GM23338 (cell line): ENCODE measurements at regions not wholly inside any gene's neighbourhood (a gene's known extent, or its start where the extent isn't known, plus 50 kb on each side); places are given as distances from the start of the nearest gene placed in this dataset.

Source experiments
- ATAC-seq: fragments of 200-7000 bp; cut with Tn5 transposase; 3 replicates; pipeline ENCODE4 v1.9.1; 2020
- DNase-seq: peaks from one replicate; pipeline ENCODE4 v3.0.0-alpha.2; 2015; ENCODE audit warnings: low spot score
- H2AFZ ChIP-seq: fragments of 200-600 bp; sonication (generic); 2 replicates; pipeline ENCODE4 v1.8.0; 2016; ENCODE audit warnings: antibody characterized with exemption, mild to moderate bottlenecking, moderate library complexity
- H3F3A ChIP-seq: fragments of 200-600 bp; sonication (generic); replicated peaks from 2 replicates; pipeline ENCODE4 v1.8.0; 2017; ENCODE audit warnings: antibody characterized with exemption, mixed run types, low read depth
- H3K27ac ChIP-seq: fragments of 200-600 bp; sonication (generic); 2 replicates; pipeline ENCODE4 v1.6.1; 2016; ENCODE audit warnings: low read depth
- H3K27me3 ChIP-seq: fragments of 200-600 bp; sonication (generic); 2 replicates; pipeline ENCODE4 v1.8.0; 2016; ENCODE audit warnings: mild to moderate bottlenecking, mixed run types, moderate library complexity; ENCODE audit not compliant: insufficient read depth
- H3K36me3 ChIP-seq: fragments of 200-600 bp; sonication (generic); 2 replicates; pipeline ENCODE4 v1.8.0; 2016; ENCODE audit warnings: mild to moderate bottlenecking; ENCODE audit not compliant: insufficient read depth
- H3K4me1 ChIP-seq: fragments of 200-600 bp; sonication (generic); 2 replicates; pipeline ENCODE4 v1.8.0; 2016; ENCODE audit warnings: mild to moderate bottlenecking, moderate library complexity; ENCODE audit not compliant: insufficient read depth
- H3K4me2 ChIP-seq: fragments of 200-600 bp; sonication (generic); 2 replicates; pipeline ENCODE4 v1.7.1; 2017; ENCODE audit warnings: mixed run types
- H3K4me3 ChIP-seq: fragments of 200-600 bp; sonication (generic); 2 replicates; pipeline ENCODE4 v1.6.1; 2016; ENCODE audit warnings: mixed run types
- H3K79me2 ChIP-seq: fragments of 200-600 bp; sonication (generic); replicated peaks from 2 replicates; pipeline ENCODE4 v1.8.0; 2017; ENCODE audit warnings: mild to moderate bottlenecking; ENCODE audit not compliant: insufficient read depth
- H3K9me2 ChIP-seq: fragments of 200-600 bp; sonication (generic); 2 replicates; pipeline ENCODE4 v1.8.0; 2017; ENCODE audit not compliant: insufficient read depth
- H4K20me1 ChIP-seq: fragments of 200-600 bp; sonication (generic); replicated peaks from 2 replicates; pipeline ENCODE4 v1.8.0; 2017; ENCODE audit warnings: mild to moderate bottlenecking; ENCODE audit not compliant: insufficient read depth
- H3K27ac Mint-ChIP-seq: 2 replicates; pipeline ENCODE4 v1.8.0; 2020; ENCODE audit warnings: inconsistent platforms, mild to moderate bottlenecking, moderate library complexity, mixed read lengths
- H3K27me3 Mint-ChIP-seq: 3 replicates; pipeline ENCODE4 v1.8.0; 2022; ENCODE audit warnings: low read depth, mild to moderate bottlenecking, moderate library complexity, mixed read lengths, inconsistent platforms; ENCODE audit not compliant: insufficient read depth, poor library complexity
- H3K36me3 Mint-ChIP-seq: 3 replicates; pipeline ENCODE4 v1.8.0; 2021; ENCODE audit warnings: low read depth, mild to moderate bottlenecking, inconsistent platforms, moderate library complexity, mixed read lengths
- H3K4me1 Mint-ChIP-seq: 3 replicates; pipeline ENCODE4 v1.8.0; 2020; ENCODE audit warnings: mild to moderate bottlenecking, inconsistent platforms, mixed read lengths
- H3K4me3 Mint-ChIP-seq: 3 replicates; pipeline ENCODE4 v1.8.0; 2021; ENCODE audit warnings: moderate library complexity, mild to moderate bottlenecking, inconsistent platforms, mixed read lengths
- H3K9me3 Mint-ChIP-seq: 3 replicates; pipeline ENCODE4 v1.8.0; 2020; ENCODE audit warnings: moderate library complexity, mild to moderate bottlenecking, inconsistent platforms, mixed read lengths
- POLR2AphosphoS5 ChIP-seq: IDR thresholded peaks from 2 replicates; pipeline ENCODE4 v1.6.1; 2016; ENCODE audit warnings: antibody characterized with exemption, low read depth
- STAT1 ChIP-seq: IDR thresholded peaks from one replicate; pipeline ENCODE4 v1.6.1; 2016; ENCODE audit warnings: antibody characterized with exemption; ENCODE audit not compliant: unreplicated experiment
- ZNF331 ChIP-seq: fragments of 250-450 bp; sonication (Bioruptor Pico); IDR thresholded peaks from 2 replicates; pipeline ENCODE4 v1.5.0; 2020; ENCODE audit warnings: low read depth, mild to moderate bottlenecking, moderate library complexity
- ZNF462 ChIP-seq: fragments of 250-450 bp; sonication (Bioruptor Pico); IDR thresholded peaks from 2 replicates; pipeline ENCODE4 v1.5.0; 2020; ENCODE audit warnings: mild to moderate bottlenecking, moderate library complexity

DNA sequence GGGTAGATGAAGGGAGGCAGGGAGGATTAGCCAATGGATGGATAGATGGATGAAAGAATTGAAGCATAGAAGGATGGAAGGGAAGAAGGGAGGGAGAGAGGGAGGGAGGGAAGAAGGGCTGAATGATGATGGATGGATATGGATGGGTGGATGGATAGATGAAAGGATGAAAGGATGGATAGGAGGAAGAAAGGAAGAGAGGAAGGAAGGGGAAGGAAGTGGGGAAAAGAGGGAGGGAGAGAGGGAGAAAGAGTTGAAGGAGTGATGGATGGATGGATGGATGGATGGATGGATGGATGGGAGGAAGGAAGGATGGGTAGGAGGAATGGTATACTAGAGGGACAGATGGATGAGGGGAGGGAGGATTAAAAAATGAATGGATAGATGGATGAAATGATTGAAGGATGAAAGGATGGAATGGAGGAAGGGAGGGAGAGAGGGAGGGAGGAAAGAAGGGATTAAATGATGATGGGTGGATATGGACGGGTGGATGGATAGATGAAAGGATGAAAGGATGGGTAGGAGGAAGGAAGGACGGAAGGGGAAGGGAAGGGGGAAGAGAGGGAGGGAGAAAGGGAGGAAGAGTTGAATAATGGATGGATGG lies 145.9 kb downstream of the MN1 start:
- no peak for DNase-seq

GRCh38 chr22:27656970-27657369 lies 144.6 kb downstream of the MN1 start:
- TF ChIP-seq POLR2AphosphoS5 (no peak), ZNF462 (CRISPR knock-in tag) (no peak), ZNF331 (CRISPR knock-in tag) (no peak)

More for the DNA sequence above, 145.9 kb downstream of the MN1 start:
- no peak overlapping the region for H3K27ac ChIP-seq
- Mint-ChIP-seq H3K27ac (no peak overlapping the region), H3K36me3 (peaks cover 2% of the 10 kb centered on the region; the same call in 1 of the 3 replicates), H3K27me3 (peaks cover 4% of the 10 kb centered on the region), H3K4me3 (no peak overlapping the region), H3K9me3 (peaks cover 3% of the 10 kb centered on the region; the same call in 2 of the 3 replicates), H3K4me1 (peaks cover 17% of the 10 kb centered on the region)
- no peak overlapping the region for H3K4me3 ChIP-seq
- H3K9me2 ChIP-seq, result no peaks in the 10 kb centered on the region
- no peaks in the 10 kb centered on the region for H4K20me1 ChIP-seq
- H2AFZ ChIP-seq, result no peak overlapping the region
- no peak overlapping the region for H3K4me2 ChIP-seq
- no peak for ATAC-seq
- no peaks in the 10 kb centered on the region for H3K27me3 ChIP-seq
- H3F3A ChIP-seq, result no peaks in the 10 kb centered on the region
- H3K36me3 ChIP-seq, result no peaks in the 10 kb centered on the region; the same call in 1 of the 2 replicates
- no peak for TF ChIP-seq STAT1
- no peaks in the 10 kb centered on the region for H3K79me2 ChIP-seq
- H3K4me1 ChIP-seq, result peaks cover 4% of the 10 kb centered on the region; the same call in 1 of the 2 replicates

More at GRCh38 chr22:27656970-27657369, 144.6 kb downstream of the MN1 start:
- Mint-ChIP-seq H3K4me3 (no peak overlapping the region), H3K4me1 (peaks cover 17% of the 10 kb centered on the region), H3K27ac (no peak overlapping the region), H3K27me3 (peaks cover 4% of the 10 kb centered on the region), H3K36me3 (peaks cover 2% of the 10 kb centered on the region; the same call in 1 of the 3 replicates), H3K9me3 (peaks cover 3% of the 10 kb centered on the region; the same call in 2 of the 3 replicates)
- H4K20me1 ChIP-seq, result no peaks in the 10 kb centered on the region
- no peaks in the 10 kb centered on the region for H3K79me2 ChIP-seq
- no peaks in the 10 kb centered on the region for H3K27me3 ChIP-seq
- no peak for DNase-seq
- H3F3A ChIP-seq, result no peaks in the 10 kb centered on the region
- H3K36me3 ChIP-seq, result no peaks in the 10 kb centered on the region; the same call in 1 of the 2 replicates
- H2AFZ ChIP-seq, result no peak overlapping the region
- no peak overlapping the region for H3K4me3 ChIP-seq
- H3K27ac ChIP-seq, result no peak overlapping the region
- H3K9me2 ChIP-seq, result no peaks in the 10 kb centered on the region
- no peak for ATAC-seq
- peaks cover 4% of the 10 kb centered on the region; the same call in 1 of the 2 replicates for H3K4me1 ChIP-seq
- H3K4me2 ChIP-seq, result no peak overlapping the region
